Astrocyte (in vitro differentiated cells and primary cell): ENCODE measurements at regions not wholly inside any gene's neighbourhood (a gene's known extent, or its start where the extent isn't known, plus 50 kb on each side); places are given as distances from the start of the nearest gene placed in this dataset.

Experiments used
- DNase-seq: peaks from one replicate; pipeline ENCODE4 v3.0.0-alpha.2; 2010; ENCODE audit warnings: low read depth
- FAIRE-seq: peaks from 2 replicates; lab custom pipeline; 2011; peaks lifted over from hg19 to GRCh38; lab: Jason Lieb, UNC
- H2AFZ ChIP-seq: 2 replicates; pipeline ENCODE4 v1.6.0; 2012; ENCODE audit warnings: low read depth, low read length, inconsistent platforms
- H3K27ac ChIP-seq: 2 replicates; pipeline ENCODE4 v1.5.1; 2011; ENCODE audit warnings: low read depth, low read length, inconsistent platforms
- H3K27me3 ChIP-seq: 2 replicates; pipeline ENCODE4 v1.6.0; 2011; ENCODE audit warnings: low read length, inconsistent platforms; ENCODE audit not compliant: insufficient read depth
- H3K36me3 ChIP-seq: 2 replicates; pipeline ENCODE4 v1.5.1; 2011; ENCODE audit warnings: low read length, inconsistent platforms; ENCODE audit not compliant: insufficient read depth
- H3K4me1 ChIP-seq: 2 replicates; pipeline ENCODE4 v1.5.1; 2011; ENCODE audit warnings: low read length, inconsistent platforms; ENCODE audit not compliant: insufficient read depth
- H3K4me2 ChIP-seq: 2 replicates; pipeline ENCODE4 v1.6.0; 2012; ENCODE audit warnings: low read length, inconsistent platforms
- H3K4me3 ChIP-seq: 2 replicates; pipeline ENCODE4 v1.5.1; 2011; ENCODE audit warnings: low read depth, mild to moderate bottlenecking, low read length, inconsistent platforms; ENCODE audit not compliant: insufficient read depth
- H3K79me2 ChIP-seq: 2 replicates; pipeline ENCODE4 v1.6.0; 2012; ENCODE audit warnings: mild to moderate bottlenecking, low read length, inconsistent platforms; ENCODE audit not compliant: insufficient read depth
- H3K9ac ChIP-seq: 2 replicates; pipeline ENCODE4 v1.6.0; 2012; ENCODE audit warnings: mild to moderate bottlenecking, low read length, inconsistent platforms
- H3K9me3 ChIP-seq: 2 replicates; pipeline ENCODE4 v1.5.1; 2012; ENCODE audit warnings: low read depth, mild to moderate bottlenecking, low read length, inconsistent platforms; ENCODE audit not compliant: insufficient read depth
- H4K20me1 ChIP-seq: 2 replicates; pipeline ENCODE4 v1.6.0; 2012; ENCODE audit warnings: low read length, inconsistent platforms; ENCODE audit not compliant: insufficient read depth
- H3K27ac Mint-ChIP-seq: one replicate; pipeline ENCODE4 v1.8.0; 2021; ENCODE audit warnings: mild to moderate bottlenecking, mixed read lengths; ENCODE audit not compliant: unreplicated experiment
- H3K27me3 Mint-ChIP-seq: one replicate; pipeline ENCODE4 v1.8.0; 2021; ENCODE audit warnings: low read depth, mixed read lengths; ENCODE audit not compliant: unreplicated experiment
- H3K36me3 Mint-ChIP-seq: one replicate; pipeline ENCODE4 v1.8.0; 2021; ENCODE audit warnings: low read depth, mixed read lengths; ENCODE audit not compliant: unreplicated experiment
- H3K4me1 Mint-ChIP-seq: one replicate; pipeline ENCODE4 v1.8.0; 2021; ENCODE audit warnings: low read depth, mixed read lengths; ENCODE audit not compliant: unreplicated experiment
- H3K4me3 Mint-ChIP-seq: one replicate; pipeline ENCODE4 v1.8.0; 2021; ENCODE audit warnings: mild to moderate bottlenecking, moderate library complexity, mixed read lengths; ENCODE audit not compliant: unreplicated experiment
- H3K9me3 Mint-ChIP-seq: one replicate; pipeline ENCODE4 v1.8.0; 2021; ENCODE audit warnings: mild to moderate bottlenecking, mixed read lengths; ENCODE audit not compliant: unreplicated experiment
- CTCF ChIP-seq: IDR thresholded peaks from 2 replicates; pipeline ENCODE4 v1.5.1; 2011; ENCODE audit warnings: low read depth, mild to moderate bottlenecking, inconsistent platforms, low read length, moderate library complexity; ENCODE audit not compliant: insufficient read depth
- EZH2 ChIP-seq: IDR thresholded peaks from 2 replicates; pipeline ENCODE4 v1.6.1; 2012; ENCODE audit warnings: mild to moderate bottlenecking, low read length, inconsistent platforms; ENCODE audit not compliant: insufficient read depth

DNA sequence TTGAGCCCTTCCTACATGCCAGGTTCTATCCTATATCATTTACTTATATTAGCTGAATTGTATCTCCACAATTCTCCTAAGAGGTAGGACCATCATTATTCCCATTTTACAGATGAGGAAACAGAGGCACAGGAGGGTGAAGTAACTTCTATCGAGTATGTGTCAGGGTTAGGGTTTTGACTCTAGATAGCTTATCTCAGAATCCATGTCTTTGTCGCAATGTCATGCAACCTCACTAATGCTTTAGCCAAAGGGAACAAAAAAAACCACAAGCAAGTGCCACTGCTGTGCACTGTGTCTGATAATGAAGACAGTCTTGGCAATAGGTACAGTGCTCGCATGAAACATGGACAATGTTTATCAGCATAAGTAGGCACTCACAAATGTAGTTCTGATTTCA lies 95.4 kb upstream of the CLDN14 start:
- no peak for TF ChIP-seq CTCF
- TF ChIP-seq EZH2: no peak
- no peaks in the 10 kb centered on the region for H3K4me1 ChIP-seq
- Mint-ChIP-seq H3K27ac (no peak overlapping the region), H3K27me3 (peaks cover 5% of the 10 kb centered on the region), H3K9me3 (no peaks in the 10 kb centered on the region), H3K4me1 (no peaks in the 10 kb centered on the region), H3K36me3 (no peaks in the 10 kb centered on the region), H3K4me3 (no peak overlapping the region)
- no peak overlapping the region for H3K27ac ChIP-seq
- no peaks in the 10 kb centered on the region for H4K20me1 ChIP-seq
- H3K9me3 ChIP-seq: no peaks in the 10 kb centered on the region
- H3K4me2 ChIP-seq: no peak overlapping the region
- H3K4me3 ChIP-seq: no peak overlapping the region
- H3K36me3 ChIP-seq: no peaks in the 10 kb centered on the region
- DNase-seq (no peak), FAIRE-seq (no peak)
- no peaks in the 10 kb centered on the region for H3K79me2 ChIP-seq
- H3K27me3 ChIP-seq: peaks cover 23% of the 10 kb centered on the region
- no peak overlapping the region for H3K9ac ChIP-seq
- no peak overlapping the region for H2AFZ ChIP-seq

DNA sequence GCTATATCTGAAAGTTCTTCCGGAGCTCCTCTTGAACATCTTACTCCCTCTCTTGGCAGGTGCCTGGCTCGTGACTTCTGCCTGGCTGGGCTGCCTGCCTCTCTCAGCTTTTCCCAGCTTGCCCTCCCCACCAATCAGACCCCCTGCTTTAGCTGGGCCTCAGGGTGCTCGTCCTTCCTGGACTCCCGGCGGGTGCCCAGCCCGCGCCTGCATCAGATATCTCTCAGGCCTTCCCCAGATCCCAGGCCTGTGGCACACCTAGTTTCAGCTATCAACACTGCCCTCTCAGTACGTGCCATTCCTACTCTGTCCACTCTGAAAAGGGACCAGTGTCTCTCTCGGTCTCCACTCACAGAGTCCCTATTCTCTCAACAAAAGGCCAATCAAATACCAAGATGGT lies 96.5 kb upstream of the CLDN14 start:
- Histone ChIP-seq H3K27ac (no peak overlapping the region), H3K4me1 (no peaks in the 10 kb centered on the region), H3K27me3 (peaks cover 23% of the 10 kb centered on the region), H3K4me2 (no peak overlapping the region), H3K9ac (no peak overlapping the region), H3K79me2 (no peaks in the 10 kb centered on the region), H3K9me3 (no peaks in the 10 kb centered on the region), H3K4me3 (no peak overlapping the region), H2AFZ (no peak overlapping the region), H4K20me1 (no peaks in the 10 kb centered on the region), H3K36me3 (no peaks in the 10 kb centered on the region)
- H3K4me1 Mint-ChIP-seq: no peaks in the 10 kb centered on the region
- peaks cover 7% of the 10 kb centered on the region for H3K27me3 Mint-ChIP-seq
- no peak overlapping the region for H3K4me3 Mint-ChIP-seq
- DNase-seq (no peak), FAIRE-seq (no peak)
- TF ChIP-seq EZH2: no peak
- TF ChIP-seq CTCF: no peak
- H3K9me3 Mint-ChIP-seq: no peaks in the 10 kb centered on the region
- no peaks in the 10 kb centered on the region for H3K36me3 Mint-ChIP-seq
- H3K27ac Mint-ChIP-seq: no peak overlapping the region

DNA sequence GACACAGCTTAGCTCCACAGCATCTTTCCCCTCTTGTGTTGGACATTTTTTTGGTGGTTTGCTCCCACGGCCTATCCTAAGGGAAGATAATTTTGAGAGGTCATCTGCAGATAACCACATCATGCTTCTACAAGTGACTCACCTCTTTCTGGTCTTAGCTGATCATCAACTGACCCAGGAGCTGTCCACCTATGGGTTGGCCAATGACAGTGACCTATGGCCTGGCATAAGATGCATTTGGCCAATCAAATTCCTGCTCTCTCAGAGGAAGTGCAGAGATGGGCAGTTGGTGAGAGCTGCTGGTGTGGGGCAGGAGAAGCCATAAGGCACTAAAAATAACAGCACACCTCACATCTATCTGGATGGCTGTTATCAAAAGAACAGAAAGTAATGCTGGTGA lies 100.0 kb upstream of the CLDN14 start:
- H3K4me1 Mint-ChIP-seq: no peaks in the 10 kb centered on the region
- Histone ChIP-seq H4K20me1 (no peaks in the 10 kb centered on the region), H3K27me3 (peaks cover 19% of the 10 kb centered on the region), H3K36me3 (no peaks in the 10 kb centered on the region), H3K9ac (no peak overlapping the region), H3K79me2 (no peaks in the 10 kb centered on the region), H3K27ac (no peak overlapping the region), H3K4me2 (no peak overlapping the region), H3K4me3 (no peak overlapping the region), H3K4me1 (no peaks in the 10 kb centered on the region), H3K9me3 (no peaks in the 10 kb centered on the region), H2AFZ (no peak overlapping the region)
- H3K9me3 Mint-ChIP-seq: peaks cover 2% of the 10 kb centered on the region
- no peaks in the 10 kb centered on the region for H3K36me3 Mint-ChIP-seq
- TF ChIP-seq CTCF (no peak), EZH2 (no peak)
- no peak overlapping the region for H3K4me3 Mint-ChIP-seq
- peaks cover 14% of the 10 kb centered on the region for H3K27me3 Mint-ChIP-seq
- no peak for FAIRE-seq
- no peak for DNase-seq
- no peak overlapping the region for H3K27ac Mint-ChIP-seq
